GM23338 (cell line): ENCODE measurements at regions not wholly inside any gene's neighbourhood (a gene's known extent, or its start where the extent isn't known, plus 50 kb on each side); places are given as distances from the start of the nearest gene placed in this dataset.

Source experiments
- ATAC-seq: fragments of 200-7000 bp; cut with Tn5 transposase; 3 replicates; pipeline ENCODE4 v1.9.1; 2020
- DNase-seq: peaks from one replicate; pipeline ENCODE4 v3.0.0-alpha.2; 2015; ENCODE audit warnings: low spot score
- H2AFZ ChIP-seq: fragments of 200-600 bp; sonication (generic); 2 replicates; pipeline ENCODE4 v1.8.0; 2016; ENCODE audit warnings: antibody characterized with exemption, mild to moderate bottlenecking, moderate library complexity
- H3F3A ChIP-seq: fragments of 200-600 bp; sonication (generic); replicated peaks from 2 replicates; pipeline ENCODE4 v1.8.0; 2017; ENCODE audit warnings: antibody characterized with exemption, mixed run types, low read depth
- H3K27ac ChIP-seq: fragments of 200-600 bp; sonication (generic); 2 replicates; pipeline ENCODE4 v1.6.1; 2016; ENCODE audit warnings: low read depth
- H3K27me3 ChIP-seq: fragments of 200-600 bp; sonication (generic); 2 replicates; pipeline ENCODE4 v1.8.0; 2016; ENCODE audit warnings: mild to moderate bottlenecking, mixed run types, moderate library complexity; ENCODE audit not compliant: insufficient read depth
- H3K36me3 ChIP-seq: fragments of 200-600 bp; sonication (generic); 2 replicates; pipeline ENCODE4 v1.8.0; 2016; ENCODE audit warnings: mild to moderate bottlenecking; ENCODE audit not compliant: insufficient read depth
- H3K4me1 ChIP-seq: fragments of 200-600 bp; sonication (generic); 2 replicates; pipeline ENCODE4 v1.8.0; 2016; ENCODE audit warnings: mild to moderate bottlenecking, moderate library complexity; ENCODE audit not compliant: insufficient read depth
- H3K4me2 ChIP-seq: fragments of 200-600 bp; sonication (generic); 2 replicates; pipeline ENCODE4 v1.7.1; 2017; ENCODE audit warnings: mixed run types
- H3K4me3 ChIP-seq: fragments of 200-600 bp; sonication (generic); 2 replicates; pipeline ENCODE4 v1.6.1; 2016; ENCODE audit warnings: mixed run types
- H3K79me2 ChIP-seq: fragments of 200-600 bp; sonication (generic); replicated peaks from 2 replicates; pipeline ENCODE4 v1.8.0; 2017; ENCODE audit warnings: mild to moderate bottlenecking; ENCODE audit not compliant: insufficient read depth
- H3K9me2 ChIP-seq: fragments of 200-600 bp; sonication (generic); 2 replicates; pipeline ENCODE4 v1.8.0; 2017; ENCODE audit not compliant: insufficient read depth
- H4K20me1 ChIP-seq: fragments of 200-600 bp; sonication (generic); replicated peaks from 2 replicates; pipeline ENCODE4 v1.8.0; 2017; ENCODE audit warnings: mild to moderate bottlenecking; ENCODE audit not compliant: insufficient read depth
- H3K27ac Mint-ChIP-seq: 2 replicates; pipeline ENCODE4 v1.8.0; 2020; ENCODE audit warnings: inconsistent platforms, mild to moderate bottlenecking, moderate library complexity, mixed read lengths
- H3K27me3 Mint-ChIP-seq: 3 replicates; pipeline ENCODE4 v1.8.0; 2022; ENCODE audit warnings: low read depth, mild to moderate bottlenecking, moderate library complexity, mixed read lengths, inconsistent platforms; ENCODE audit not compliant: insufficient read depth, poor library complexity
- H3K36me3 Mint-ChIP-seq: 3 replicates; pipeline ENCODE4 v1.8.0; 2021; ENCODE audit warnings: low read depth, mild to moderate bottlenecking, inconsistent platforms, moderate library complexity, mixed read lengths
- H3K4me1 Mint-ChIP-seq: 3 replicates; pipeline ENCODE4 v1.8.0; 2020; ENCODE audit warnings: mild to moderate bottlenecking, inconsistent platforms, mixed read lengths
- H3K4me3 Mint-ChIP-seq: 3 replicates; pipeline ENCODE4 v1.8.0; 2021; ENCODE audit warnings: moderate library complexity, mild to moderate bottlenecking, inconsistent platforms, mixed read lengths
- H3K9me3 Mint-ChIP-seq: 3 replicates; pipeline ENCODE4 v1.8.0; 2020; ENCODE audit warnings: moderate library complexity, mild to moderate bottlenecking, inconsistent platforms, mixed read lengths
- CREB1 ChIP-seq: fragments of 250-450 bp; sonication (Bioruptor Pico); IDR thresholded peaks from 2 replicates; pipeline ENCODE4 v1.5.0; 2020; ENCODE audit warnings: low read depth, mild to moderate bottlenecking, moderate library complexity
- CTCF ChIP-seq, 2 experiments: fragments of 200-600 bp in 1 of 2; sonication (generic) in 1 of 2; conservative IDR thresholded peaks; 2 replicates each; pipeline versions ENCODE4 v1.5.1 to v1.6.1; 2016 to 2017; ENCODE audit warnings: antibody characterized with exemption in 2 of 2, low read depth in 2 of 2, mild to moderate bottlenecking in 2 of 2, moderate library complexity in 1 of 2
- EZH2 ChIP-seq: fragments of 200-600 bp; sonication (generic); IDR thresholded peaks from one replicate; pipeline ENCODE4 v1.8.0; 2017; ENCODE audit warnings: antibody characterized with exemption, mild to moderate bottlenecking, low read depth; ENCODE audit not compliant: unreplicated experiment
- EZH2phosphoT487 ChIP-seq: fragments of 200-600 bp; sonication (generic); IDR thresholded peaks from one replicate; pipeline ENCODE4 v1.8.1; 2018; ENCODE audit warnings: antibody characterized with exemption; ENCODE audit not compliant: unreplicated experiment
- JUNB ChIP-seq: IDR thresholded peaks from one replicate; pipeline ENCODE4 v1.6.1; 2016; ENCODE audit warnings: antibody characterized with exemption; ENCODE audit not compliant: unreplicated experiment
- NANOG ChIP-seq: IDR thresholded peaks from 2 replicates; pipeline ENCODE4 v1.6.1; 2016; ENCODE audit warnings: antibody characterized with exemption, borderline replicate concordance
- POLR2AphosphoS5 ChIP-seq: IDR thresholded peaks from 2 replicates; pipeline ENCODE4 v1.6.1; 2016; ENCODE audit warnings: antibody characterized with exemption, low read depth
- REST ChIP-seq: IDR thresholded peaks from one replicate; pipeline ENCODE4 v1.6.1; 2018; ENCODE audit warnings: antibody characterized with exemption; ENCODE audit not compliant: unreplicated experiment
- STAT1 ChIP-seq: IDR thresholded peaks from one replicate; pipeline ENCODE4 v1.6.1; 2016; ENCODE audit warnings: antibody characterized with exemption; ENCODE audit not compliant: unreplicated experiment
- ZNF114 ChIP-seq: fragments of 250-450 bp; sonication (Bioruptor Pico); IDR thresholded peaks from 2 replicates; pipeline ENCODE4 v1.5.0; 2020; ENCODE audit warnings: mild to moderate bottlenecking, moderate library complexity
- ZNF331 ChIP-seq: fragments of 250-450 bp; sonication (Bioruptor Pico); IDR thresholded peaks from 2 replicates; pipeline ENCODE4 v1.5.0; 2020; ENCODE audit warnings: low read depth, mild to moderate bottlenecking, moderate library complexity
- ZNF462 ChIP-seq: fragments of 250-450 bp; sonication (Bioruptor Pico); IDR thresholded peaks from 2 replicates; pipeline ENCODE4 v1.5.0; 2020; ENCODE audit warnings: mild to moderate bottlenecking, moderate library complexity
- TF ChIP-seq, protein P1 (sequence below): IDR thresholded peaks from 2 replicates; pipeline ENCODE4 v1.6.1; 2016; ENCODE audit warnings: antibody characterized with exemption

GRCh38 chr6:22970004-22970403, 400.6 kb downstream of the HDGFL1 start:
- Histone ChIP-seq H3K4me3 (no peak overlapping the region), H3K4me2 (no peak overlapping the region), H3K9me2 (0 out of 2 replicates have a peak, but pooled peaks cover 8% of the 10 kb centered on the region), H3K4me1 (no peaks in the 10 kb centered on the region), H3K36me3 (no peaks in the 10 kb centered on the region), H4K20me1 (no peaks in the 10 kb centered on the region), H3K27me3 (no peaks in the 10 kb centered on the region), H3F3A (no peaks in the 10 kb centered on the region), H3K27ac (no peak overlapping the region), H3K79me2 (no peaks in the 10 kb centered on the region), H2AFZ (no peak overlapping the region)
- Mint-ChIP-seq H3K4me1 (peaks cover 4% of the 10 kb centered on the region; the same call in 1 of the 3 replicates), H3K27me3 (no peaks in the 10 kb centered on the region), H3K36me3 (no peaks in the 10 kb centered on the region), H3K27ac (no peak overlapping the region), H3K4me3 (no peak overlapping the region), H3K9me3 (no peaks in the 10 kb centered on the region)
- ATAC-seq (no peak), DNase-seq (no peak)
- TF ChIP-seq CTCF (conservative IDR thresholded peaks at IDR 0.05; ENCODE audit: low read depth in 2 of 2) (no peak), ZNF331 (CRISPR knock-in tag) (no peak), ZNF114 (no peak), ZNF462 (CRISPR knock-in tag) (no peak), EZH2phosphoT487 (no peak), NANOG (no peak), POLR2AphosphoS5 (no peak), REST (no peak), CREB1 (no peak), JUNB (no peak), STAT1 (no peak), EZH2 (no peak)
- TF ChIP-seq, protein P1, sequence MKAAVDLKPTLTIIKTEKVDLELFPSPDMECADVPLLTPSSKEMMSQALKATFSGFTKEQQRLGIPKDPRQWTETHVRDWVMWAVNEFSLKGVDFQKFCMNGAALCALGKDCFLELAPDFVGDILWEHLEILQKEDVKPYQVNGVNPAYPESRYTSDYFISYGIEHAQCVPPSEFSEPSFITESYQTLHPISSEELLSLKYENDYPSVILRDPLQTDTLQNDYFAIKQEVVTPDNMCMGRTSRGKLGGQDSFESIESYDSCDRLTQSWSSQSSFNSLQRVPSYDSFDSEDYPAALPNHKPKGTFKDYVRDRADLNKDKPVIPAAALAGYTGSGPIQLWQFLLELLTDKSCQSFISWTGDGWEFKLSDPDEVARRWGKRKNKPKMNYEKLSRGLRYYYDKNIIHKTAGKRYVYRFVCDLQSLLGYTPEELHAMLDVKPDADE = no peak
